GM10248 (cell line): ENCODE measurements at regions not wholly inside any gene's neighbourhood (a gene's known extent, or its start where the extent isn't known, plus 50 kb on each side); places are given as distances from the start of the nearest gene placed in this dataset.

ENCODE experiments used
- CTCF ChIA-PET: fragments of 300-600 bp; sonication (Branson Sonifier 250); formaldehyde crosslinking; extraction: SDS; loops from one replicate; lab custom pipeline; 2021; ENCODE audit warnings: antibody characterized with exemption; lab: Yijun Ruan, JAX
- POLR2A ChIA-PET: fragments of 350-650 bp; sonication (Branson Sonifier 250); formaldehyde crosslinking; extraction: SDS; loops from one replicate; lab custom pipeline; 2020; ENCODE audit warnings: antibody characterized with exemption; lab: Yijun Ruan, JAX
- DNase-seq: peaks from one replicate; pipeline ENCODE4 v3.0.0; 2012; ENCODE audit errors: extremely low spot score
- TF ChIP-seq, protein P1 (sequence below): IDR thresholded peaks from 2 replicates; pipeline ENCODE4 v1.5.1; 2012; ENCODE audit warnings: mild to moderate bottlenecking, low read depth; ENCODE audit errors: extremely low read depth, missing control alignments, control extremely low read depth

DNA sequence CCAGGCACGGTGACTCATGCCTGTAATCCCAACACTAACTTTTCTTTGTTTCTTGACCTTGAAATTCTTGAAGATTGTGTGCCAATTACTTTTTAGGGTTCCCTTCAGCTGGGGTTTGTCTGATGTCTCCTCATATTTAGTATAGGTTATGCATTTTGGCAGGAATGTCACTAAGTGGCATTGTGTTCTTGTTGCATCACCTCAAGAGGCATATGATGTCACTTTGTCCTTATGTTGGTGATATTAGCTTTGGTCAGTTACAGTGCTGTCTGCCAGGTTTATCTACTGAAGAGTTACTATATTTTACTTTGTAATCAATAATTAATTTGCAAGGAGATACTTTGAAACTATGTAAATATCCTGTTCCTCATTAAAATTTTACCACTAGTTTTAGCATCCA is 61.0 kb upstream of the BTG1 start:
- ChIA-PET POLR2A (interaction anchor here (2.4 kb wide), 1 partner anchor 61 kb away, joined by 14 read pairs; the partner anchor contains the start of gene BTG1), CTCF (interaction anchor here (1.1 kb wide), 1 partner anchor 12 kb away, joined by 4 read pairs; no protein-coding TSS in a partner anchor)
- TF ChIP-seq, protein P1, sequence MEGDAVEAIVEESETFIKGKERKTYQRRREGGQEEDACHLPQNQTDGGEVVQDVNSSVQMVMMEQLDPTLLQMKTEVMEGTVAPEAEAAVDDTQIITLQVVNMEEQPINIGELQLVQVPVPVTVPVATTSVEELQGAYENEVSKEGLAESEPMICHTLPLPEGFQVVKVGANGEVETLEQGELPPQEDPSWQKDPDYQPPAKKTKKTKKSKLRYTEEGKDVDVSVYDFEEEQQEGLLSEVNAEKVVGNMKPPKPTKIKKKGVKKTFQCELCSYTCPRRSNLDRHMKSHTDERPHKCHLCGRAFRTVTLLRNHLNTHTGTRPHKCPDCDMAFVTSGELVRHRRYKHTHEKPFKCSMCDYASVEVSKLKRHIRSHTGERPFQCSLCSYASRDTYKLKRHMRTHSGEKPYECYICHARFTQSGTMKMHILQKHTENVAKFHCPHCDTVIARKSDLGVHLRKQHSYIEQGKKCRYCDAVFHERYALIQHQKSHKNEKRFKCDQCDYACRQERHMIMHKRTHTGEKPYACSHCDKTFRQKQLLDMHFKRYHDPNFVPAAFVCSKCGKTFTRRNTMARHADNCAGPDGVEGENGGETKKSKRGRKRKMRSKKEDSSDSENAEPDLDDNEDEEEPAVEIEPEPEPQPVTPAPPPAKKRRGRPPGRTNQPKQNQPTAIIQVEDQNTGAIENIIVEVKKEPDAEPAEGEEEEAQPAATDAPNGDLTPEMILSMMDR = no peak
- no peak for DNase-seq

DNA sequence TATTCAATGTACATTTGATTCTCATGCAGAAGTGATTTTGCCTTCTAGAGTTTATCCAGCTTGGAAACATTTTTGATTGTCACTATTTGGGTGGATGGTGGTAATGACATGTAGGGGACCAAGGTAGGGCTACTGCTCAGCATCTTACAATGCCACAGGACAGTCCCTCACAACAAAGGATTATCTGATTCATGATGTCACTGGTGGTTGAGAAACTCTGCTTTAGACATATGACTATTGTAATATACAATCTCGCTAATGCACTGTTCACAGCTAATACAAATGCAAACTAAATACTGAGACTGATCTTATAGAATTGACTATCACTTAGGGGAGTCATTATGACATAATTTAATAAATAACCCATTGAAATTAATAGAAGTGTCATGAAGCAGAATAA is 60.4 kb upstream of the BTG1 start:
- TF ChIP-seq, protein P1 = no peak
- POLR2A ChIA-PET = no interaction called here
- CTCF ChIA-PET = interaction anchor here (1.1 kb wide), 1 partner anchor 12 kb away, joined by 4 read pairs; no protein-coding TSS in a partner anchor
- DNase-seq = no peak

DNA sequence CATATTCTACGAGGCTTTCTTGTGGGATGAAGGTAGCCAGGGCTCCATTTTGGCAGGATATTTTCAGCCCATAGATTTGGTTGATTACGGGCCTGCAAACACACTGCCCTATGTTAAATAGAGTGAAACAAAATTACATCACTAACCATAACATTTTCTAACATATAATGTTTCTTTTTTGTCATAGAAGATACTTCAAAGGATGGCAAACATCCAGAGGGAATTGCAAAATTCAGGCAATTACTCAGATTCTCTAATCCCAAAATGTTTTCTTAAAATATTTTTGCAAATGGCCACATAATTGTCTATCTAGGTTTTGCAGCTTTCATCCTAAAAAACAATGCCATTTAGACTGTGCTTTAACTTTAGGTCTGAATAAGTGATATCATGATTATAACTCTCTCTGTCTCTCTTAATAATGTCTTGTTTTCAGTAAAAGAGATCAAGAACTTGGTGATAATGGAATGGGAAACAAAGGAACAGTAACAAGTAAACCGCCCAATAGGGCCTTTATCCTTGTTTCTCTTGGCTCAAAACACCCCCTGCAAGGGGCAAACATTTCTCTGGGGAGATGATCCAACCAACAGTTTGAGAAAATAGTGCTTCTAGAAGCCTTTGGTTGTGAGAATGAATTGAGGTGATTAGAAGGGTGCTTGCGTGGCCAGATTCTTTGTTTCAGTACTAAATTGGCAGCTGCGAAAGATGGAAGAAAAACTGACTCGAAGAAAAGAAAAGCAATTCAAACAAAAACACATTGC is 54.4 kb upstream of the BTG1 start:
- POLR2A ChIA-PET = no interaction called here
- CTCF ChIA-PET = interaction anchor here (1.5 to 3.5 kb wide), 2 partner anchors 12 to 13 kb away, joined by 3 to 19 read pairs; no protein-coding TSS in a partner anchor
- DNase-seq = no peak
- TF ChIP-seq, protein P1 = no peak

DNA sequence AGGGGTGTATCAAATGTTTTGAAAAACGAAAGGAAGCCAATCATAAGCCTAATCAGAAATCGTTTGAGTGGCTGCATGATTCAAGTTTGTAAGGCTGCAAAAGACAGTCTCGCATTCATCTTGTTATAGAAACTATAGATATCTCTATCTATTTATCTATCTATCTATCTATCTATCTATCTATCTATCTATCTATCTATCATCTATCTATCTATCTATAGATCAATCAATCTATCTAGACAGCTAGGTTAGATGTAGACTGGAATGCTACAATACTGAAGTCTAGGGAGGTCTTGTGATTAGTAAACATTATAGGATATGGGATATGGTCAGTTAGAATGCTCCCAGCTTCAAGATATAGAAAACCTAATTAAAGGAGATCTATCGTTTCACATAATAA is 52.2 kb upstream of the BTG1 start:
- POLR2A ChIA-PET = interaction anchor here (1.0 kb wide), 1 partner anchor 52 kb away, joined by 5 read pairs; the partner anchor contains the start of gene BTG1
- DNase-seq = no peak
- CTCF ChIA-PET = interaction anchor here (1.3 to 1.8 kb wide), 4 partner anchors 13 to 59 kb away, joined by 3 to 6 read pairs (median 3); no protein-coding TSS in a partner anchor
- TF ChIP-seq, protein P1 = no peak

DNA sequence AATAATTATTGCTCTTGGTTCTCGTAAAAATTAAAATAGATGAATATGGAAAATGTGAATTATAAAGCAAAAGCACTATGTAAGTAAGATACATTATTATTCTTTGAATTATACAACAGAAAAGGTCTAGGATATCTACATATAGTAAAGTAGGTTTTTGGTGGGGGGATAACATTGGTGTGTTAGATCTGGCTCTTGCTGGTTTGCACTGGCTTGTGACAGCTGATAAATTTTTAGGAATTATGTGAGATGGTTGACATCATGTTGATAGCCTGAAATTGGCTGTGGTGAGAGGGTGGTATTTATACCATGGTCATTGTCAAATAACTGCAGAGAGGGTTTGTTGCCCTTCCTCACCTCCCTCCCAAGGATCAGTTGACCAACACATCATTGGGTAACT is 50.7 kb upstream of the BTG1 start:
- no peak for DNase-seq
- TF ChIP-seq, protein P1 = no peak
- ChIA-PET POLR2A (interaction anchor here (1.1 kb wide), 1 partner anchor 50 kb away, joined by 3 read pairs; the partner anchor contains the start of gene BTG1), CTCF (interaction anchor here (0.8 to 1.8 kb wide), 2 partner anchors 14 to 177 kb away, joined by 3 read pairs; no protein-coding TSS in a partner anchor)
